ENCODE measurements at regions not wholly inside any gene's neighbourhood (a gene's known extent, or its start where the extent isn't known, plus 50 kb on each side); places are given as distances from the start of the nearest gene placed in this dataset.

GRCh38 chr14:80080601-80081000 lies 130.7 kb downstream of the DIO2 start:
- intact Hi-C loops (cut with micrococcal nuclease; ENCODE audit: unreplicated experiment) = no loop called here
- Histone ChIP-seq H3K9me3 (ENCODE audit: low read length) (no peaks in the 10 kb centered on the region), H2AFZ (ENCODE audit: low read length) (no peak overlapping the region), H3K36me3 (ENCODE audit: insufficient read depth, low read length) (no peaks in the 10 kb centered on the region), H3K4me3 (ENCODE audit: low read depth, low read length, poor library complexity, severe bottlenecking) (no peak overlapping the region), H3K79me2 (ENCODE audit: insufficient read depth, low read depth, low read length) (no peaks in the 10 kb centered on the region), H3K4me1 (ENCODE audit: insufficient read depth, low read length, poor library complexity, severe bottlenecking) (no peaks in the 10 kb centered on the region), H3K4me2 (ENCODE audit: low read length) (no peak overlapping the region), H4K20me1 (ENCODE audit: insufficient read depth, low read length) (no peaks in the 10 kb centered on the region), H3K27ac (ENCODE audit: low read depth, low read length, poor library complexity, severe bottlenecking) (no peak overlapping the region), H3K9me2 (ENCODE audit: insufficient read depth, low read length) (no peaks in the 10 kb centered on the region)
- POLR2A ChIA-PET = interaction anchor here (1.0 kb wide), 1 partner anchor 45 kb away, joined by 3 read pairs; no protein-coding TSS in a partner anchor
- no peak for TF ChIP-seq EZH2phosphoT487 (IDR thresholded peaks at IDR 0.05; ENCODE audit: borderline replicate concordance, low read depth, low read length)
- no peak for TF ChIP-seq CTCF (conservative IDR thresholded peaks at IDR 0.05; ENCODE audit: low read length)
- BruUV-seq (replicated peaks) = no TSS peak
- DNase-seq (ENCODE audit: low spot score) = no peak
- CTCF ChIA-PET (ENCODE audit: unreplicated experiment) = interaction anchor here (0.5 kb wide), 1 partner anchor 643 kb away, joined by 3 read pairs; no protein-coding TSS in a partner anchor

- Histone ChIP-seq H3K27ac (ENCODE audit: low read depth, low read length, poor library complexity, severe bottlenecking) (no peak overlapping the region), H3K9me3 (ENCODE audit: low read length) (no peaks in the 10 kb centered on the region), H3K4me1 (ENCODE audit: insufficient read depth, low read length, poor library complexity, severe bottlenecking) (no peaks in the 10 kb centered on the region), H3K36me3 (ENCODE audit: insufficient read depth, low read length) (no peaks in the 10 kb centered on the region), H2AFZ (ENCODE audit: low read length) (no peak overlapping the region), H3K79me2 (ENCODE audit: insufficient read depth, low read depth, low read length) (no peaks in the 10 kb centered on the region), H3K4me3 (ENCODE audit: low read depth, low read length, poor library complexity, severe bottlenecking) (no peak overlapping the region), H4K20me1 (ENCODE audit: insufficient read depth, low read length) (no peaks in the 10 kb centered on the region), H3K4me2 (ENCODE audit: low read length) (no peak overlapping the region), H3K9me2 (ENCODE audit: insufficient read depth, low read length) (0 out of 2 replicates have a peak, but pooled peaks cover under 1% of the 10 kb centered on the region)
- TF ChIP-seq CTCF (conservative IDR thresholded peaks at IDR 0.05; ENCODE audit: low read length) = no peak
- no peak for TF ChIP-seq EZH2phosphoT487 (IDR thresholded peaks at IDR 0.05; ENCODE audit: borderline replicate concordance, low read depth, low read length)
- intact Hi-C loops (cut with micrococcal nuclease; ENCODE audit: unreplicated experiment) = no loop called here
- ChIA-PET POLR2A (no interaction called here), CTCF (ENCODE audit: unreplicated experiment) (no interaction called here)
- no peak for DNase-seq (ENCODE audit: low spot score)
- no TSS peak for BruUV-seq (replicated peaks)
These were observed 132.8 kb downstream of the DIO2 start for GRCh38 chr14:80078501-80078900.

GRCh38 chr14:80077262-80077661 lies 134.0 kb downstream of the DIO2 start:
- no peaks in the 10 kb centered on the region for H3K4me1 ChIP-seq (ENCODE audit: insufficient read depth, low read length, poor library complexity, severe bottlenecking)
- peaks cover 2% of the 10 kb centered on the region; the same call in 1 of the 2 replicates for H3K9me3 ChIP-seq (ENCODE audit: low read length)
- no peak overlapping the region for H3K4me3 ChIP-seq (ENCODE audit: low read depth, low read length, poor library complexity, severe bottlenecking)
- H3K79me2 ChIP-seq (ENCODE audit: insufficient read depth, low read depth, low read length) = no peaks in the 10 kb centered on the region
- TF ChIP-seq CTCF (conservative IDR thresholded peaks at IDR 0.05; ENCODE audit: low read length) = no peak
- no peak for TF ChIP-seq EZH2phosphoT487 (IDR thresholded peaks at IDR 0.05; ENCODE audit: borderline replicate concordance, low read depth, low read length)
- CTCF ChIA-PET (ENCODE audit: unreplicated experiment) = no interaction called here
- H2AFZ ChIP-seq (ENCODE audit: low read length) = no peak overlapping the region
- no peak for DNase-seq (ENCODE audit: low spot score)
- no peaks in the 10 kb centered on the region for H4K20me1 ChIP-seq (ENCODE audit: insufficient read depth, low read length)
- intact Hi-C loops (cut with micrococcal nuclease; ENCODE audit: unreplicated experiment) = no loop called here
- H3K27ac ChIP-seq (ENCODE audit: low read depth, low read length, poor library complexity, severe bottlenecking) = no peak overlapping the region
- H3K4me2 ChIP-seq (ENCODE audit: low read length) = no peak overlapping the region
- no peaks in the 10 kb centered on the region for H3K36me3 ChIP-seq (ENCODE audit: insufficient read depth, low read length)
- 0 out of 2 replicates have a peak, but pooled peaks cover 4% of the 10 kb centered on the region for H3K9me2 ChIP-seq (ENCODE audit: insufficient read depth, low read length)
- POLR2A ChIA-PET = no interaction called here
- no TSS peak for BruUV-seq (replicated peaks)

All from OCI-LY7 (cell line).